ENCODE measurements at regions not wholly inside any gene's neighbourhood (a gene's known extent, or its start where the extent isn't known, plus 50 kb on each side); places are given as distances from the start of the nearest gene placed in this dataset.

GRCh38 chr12:89261982-89262381, 90.3 kb downstream of the DUSP6 start:
- H3K4me3 ChIP-seq (ENCODE audit: low read depth, poor library complexity, severe bottlenecking): no peak overlapping the region
- 50 to 54% methylated on average over 4 of the region's 4 CpGs for WGBS, 2 donors
- intact Hi-C loops (cut with DNase I; ENCODE audit: low total_unique reads): no loop called here
- DNase-seq (ENCODE audit: low spot score in 2 of 2): no peak
- TF ChIP-seq POLR2A (IDR thresholded peaks at IDR 0.05): no peak
- TF ChIP-seq CTCF (IDR thresholded peaks at IDR 0.05): no peak

GRCh38 chr12:89260841-89261637, 91.3 kb downstream of the DUSP6 start:
- no peak overlapping the region for H3K4me3 ChIP-seq (ENCODE audit: low read depth, poor library complexity, severe bottlenecking)
- no peak for DNase-seq (ENCODE audit: low spot score in 2 of 2)
- intact Hi-C loops (cut with DNase I; ENCODE audit: low total_unique reads): no loop called here
- TF ChIP-seq POLR2A (IDR thresholded peaks at IDR 0.05) (no peak), CTCF (IDR thresholded peaks at IDR 0.05) (no peak)

- TF ChIP-seq CTCF (IDR thresholded peaks at IDR 0.05) (no peak), POLR2A (IDR thresholded peaks at IDR 0.05) (no peak)
- intact Hi-C loops (cut with DNase I; ENCODE audit: low total_unique reads): no loop called here
- WGBS, 2 donors: 67 to 88% methylated on average over 3 of the region's 3 CpGs
- DNase-seq (ENCODE audit: low spot score in 2 of 2): no peak
- no peak overlapping the region for H3K4me3 ChIP-seq (ENCODE audit: low read depth, poor library complexity, severe bottlenecking)
Observed at GRCh38 chr12:89259821-89260220, 92.5 kb downstream of the DUSP6 start.

GRCh38 chr12:89258240-89258969, 93.9 kb downstream of the DUSP6 start:
- intact Hi-C loops (cut with DNase I; ENCODE audit: low total_unique reads): no loop called here
- 90 to 93% methylated on average over 5 of the region's 5 CpGs for WGBS, 2 donors
- no peak overlapping the region for H3K4me3 ChIP-seq (ENCODE audit: low read depth, poor library complexity, severe bottlenecking)
- no peak for TF ChIP-seq CTCF (IDR thresholded peaks at IDR 0.05)
- no peak for TF ChIP-seq POLR2A (IDR thresholded peaks at IDR 0.05)
- DNase-seq (ENCODE audit: low spot score in 2 of 2): no peak

- TF ChIP-seq CTCF (IDR thresholded peaks at IDR 0.05) (no peak), POLR2A (IDR thresholded peaks at IDR 0.05) (no peak)
- H3K4me3 ChIP-seq (ENCODE audit: low read depth, poor library complexity, severe bottlenecking): no peak overlapping the region
- WGBS, 2 donors: 61 to 68% methylated on average over 5 of the region's 5 CpGs
- no peak for DNase-seq (ENCODE audit: low spot score in 2 of 2)
- intact Hi-C loops (cut with DNase I; ENCODE audit: low total_unique reads): no loop called here
Observed at GRCh38 chr12:89257340-89257739, 95.0 kb downstream of the DUSP6 start.

All from lower leg skin (tissue), 4 donors.